Breast epithelium (tissue), 4 donors: ENCODE measurements at regions not wholly inside any gene's neighbourhood (a gene's known extent, or its start where the extent isn't known, plus 50 kb on each side); places are given as distances from the start of the nearest gene placed in this dataset.
A peak's percentile ranks its signal among the peaks of the same experiment; 100 is the strongest.

Experiments
- DNase-seq, 2 donors: peaks; one replicate each; pipeline ENCODE4 v3.0.0-alpha.2; 2019; ENCODE audit warnings: low spot score in 2 of 2
- H3K27ac ChIP-seq, 2 donors: fragments of 200-600 bp; sonication (generic) in 1 of 2; one replicate each; pipeline ENCODE4 v1.5.1; 2016 to 2019; ENCODE audit warnings: mild to moderate bottlenecking in 1 of 2
- H3K27me3 ChIP-seq, 2 donors: fragments of 200-600 bp; sonication (generic) in 1 of 2; one replicate each; pipeline versions ENCODE4 v1.5.1 to v1.6.0; 2017 to 2019; ENCODE audit warnings: control low read depth in 1 of 2, mild to moderate bottlenecking in 1 of 2
- H3K36me3 ChIP-seq: fragments of 200-600 bp; one replicate; pipeline ENCODE4 v1.5.1; 2019
- H3K4me1 ChIP-seq, 2 donors: fragments of 200-600 bp; sonication (generic); one replicate each; pipeline ENCODE4 v1.5.1; 2016 to 2019; ENCODE audit warnings: control low read depth in 1 of 2
- H3K4me3 ChIP-seq, 3 donors: fragments of 200-600 bp; sonication (generic); 1 replicate in 2 of 3; 2 replicates in 1 of 3; pipeline ENCODE4 v1.5.1; 2016 to 2019; ENCODE audit warnings: mild to moderate bottlenecking in 3 of 3, moderate library complexity in 2 of 3
- H3K9me3 ChIP-seq, 2 donors: fragments of 200-600 bp; sonication (generic) in 1 of 2; one replicate each; pipeline ENCODE4 v1.5.1; 2016 to 2019; ENCODE audit warnings: control low read depth in 1 of 2
- POLR2A ChIP-seq: fragments of 450-650 bp; IDR thresholded peaks from one replicate; pipeline ENCODE4 v1.6.1; 2016; ENCODE audit warnings: antibody characterized with exemption, mild to moderate bottlenecking, moderate library complexity
- POLR2AphosphoS5 ChIP-seq, 3 donors: sonication (generic); formaldehyde crosslinking; IDR thresholded peaks; one replicate each; pipeline ENCODE4 v1.6.1; 2017; ENCODE audit warnings: antibody characterized with exemption in 3 of 3
- intact Hi-C: fragments of 100-400 bp; cut with DNase I; formaldehyde crosslinking; loops from one replicate; pipeline ENCODE4 v1.15.1; 2023; ENCODE audit warnings: low total_unique reads
- TF ChIP-seq, protein P1 (sequence below), 3 donors: fragments of 450-650 bp; IDR thresholded peaks; one replicate each; pipeline ENCODE4 v1.5.1; 2016 to 2017; ENCODE audit warnings: antibody characterized with exemption in 3 of 3, mild to moderate bottlenecking in 3 of 3, moderate library complexity in 3 of 3

DNA sequence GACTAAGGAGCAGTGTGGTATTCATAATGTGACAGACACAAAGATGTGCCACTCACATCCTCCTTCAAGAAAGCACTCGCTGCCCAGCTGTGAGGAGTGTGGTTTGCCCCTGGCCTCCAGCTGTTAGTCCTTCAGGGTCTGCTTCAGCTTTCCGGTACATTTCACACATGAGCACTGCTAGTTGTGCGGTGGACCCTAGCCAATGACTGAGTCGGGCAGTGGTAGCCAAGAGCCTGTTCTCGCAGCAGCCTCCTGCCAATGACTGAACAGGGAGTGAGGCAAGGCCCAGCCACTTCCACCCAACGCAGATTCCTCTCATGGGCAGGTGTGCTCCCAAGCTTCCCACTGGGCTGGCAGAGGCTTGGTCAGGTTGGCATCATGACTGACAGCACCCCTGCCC lies 254.3 kb downstream of the RBM43 start:
- Histone ChIP-seq H3K27me3 (no peaks in the 10 kb centered on the region), H3K36me3 (no peaks in the 10 kb centered on the region), H3K9me3 (no peaks in the 10 kb centered on the region), H3K27ac (no peak overlapping the region), H3K4me1 (no peaks in the 10 kb centered on the region), H3K4me3 (no peak overlapping the region)
- DNase-seq, result no peak
- intact Hi-C loops, result no loop called here
- TF ChIP-seq POLR2AphosphoS5 (IDR thresholded peaks at IDR 0.05), result no peak
- no peak for TF ChIP-seq POLR2A
- TF ChIP-seq, protein P1, sequence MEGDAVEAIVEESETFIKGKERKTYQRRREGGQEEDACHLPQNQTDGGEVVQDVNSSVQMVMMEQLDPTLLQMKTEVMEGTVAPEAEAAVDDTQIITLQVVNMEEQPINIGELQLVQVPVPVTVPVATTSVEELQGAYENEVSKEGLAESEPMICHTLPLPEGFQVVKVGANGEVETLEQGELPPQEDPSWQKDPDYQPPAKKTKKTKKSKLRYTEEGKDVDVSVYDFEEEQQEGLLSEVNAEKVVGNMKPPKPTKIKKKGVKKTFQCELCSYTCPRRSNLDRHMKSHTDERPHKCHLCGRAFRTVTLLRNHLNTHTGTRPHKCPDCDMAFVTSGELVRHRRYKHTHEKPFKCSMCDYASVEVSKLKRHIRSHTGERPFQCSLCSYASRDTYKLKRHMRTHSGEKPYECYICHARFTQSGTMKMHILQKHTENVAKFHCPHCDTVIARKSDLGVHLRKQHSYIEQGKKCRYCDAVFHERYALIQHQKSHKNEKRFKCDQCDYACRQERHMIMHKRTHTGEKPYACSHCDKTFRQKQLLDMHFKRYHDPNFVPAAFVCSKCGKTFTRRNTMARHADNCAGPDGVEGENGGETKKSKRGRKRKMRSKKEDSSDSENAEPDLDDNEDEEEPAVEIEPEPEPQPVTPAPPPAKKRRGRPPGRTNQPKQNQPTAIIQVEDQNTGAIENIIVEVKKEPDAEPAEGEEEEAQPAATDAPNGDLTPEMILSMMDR (IDR thresholded peaks at IDR 0.05), result no peak

DNA sequence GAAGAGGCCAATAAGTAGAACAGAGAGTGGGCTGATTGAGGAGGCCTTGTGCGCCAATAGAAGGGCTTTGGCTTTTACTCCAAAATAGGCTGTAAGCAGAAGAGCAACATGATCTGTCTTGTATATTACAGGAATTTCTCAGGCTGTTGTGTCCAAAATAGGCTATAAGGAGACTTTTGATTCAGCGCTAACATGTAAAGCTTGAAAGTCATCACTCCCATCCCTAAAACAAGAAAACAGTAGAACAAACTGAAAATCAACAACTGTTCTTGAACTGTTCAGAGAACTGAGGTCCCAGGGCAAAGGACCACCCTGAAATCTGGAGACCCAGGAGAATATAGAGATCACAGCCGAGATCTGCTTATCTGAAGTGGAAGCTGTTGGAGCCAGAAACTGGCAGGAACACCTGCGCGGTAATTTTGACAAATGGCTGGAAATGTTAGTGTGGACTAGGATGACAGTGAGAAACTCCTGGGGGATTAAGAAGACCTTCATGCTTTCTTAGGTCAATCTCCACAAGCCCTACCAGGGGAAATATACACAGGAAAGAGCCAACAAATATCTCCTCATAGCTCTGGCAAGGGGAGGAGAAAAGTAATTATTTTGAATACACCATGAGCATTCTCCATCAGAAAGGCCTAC lies 258.6 kb downstream of the RBM43 start:
- Histone ChIP-seq H3K27ac (no peak overlapping the region), H3K4me1 (no peaks in the 10 kb centered on the region), H3K36me3 (no peaks in the 10 kb centered on the region), H3K4me3 (no peak overlapping the region), H3K9me3 (no peaks in the 10 kb centered on the region), H3K27me3 (no peaks in the 10 kb centered on the region)
- no peak for DNase-seq
- intact Hi-C loops, result loop anchor here (2.0 kb wide), 1 partner anchor 68 kb away; no protein-coding TSS in a partner anchor
- no peak for TF ChIP-seq POLR2A
- no peak for TF ChIP-seq POLR2AphosphoS5 (IDR thresholded peaks at IDR 0.05)
- TF ChIP-seq, protein P1 (IDR thresholded peaks at IDR 0.05), result no peak

DNA sequence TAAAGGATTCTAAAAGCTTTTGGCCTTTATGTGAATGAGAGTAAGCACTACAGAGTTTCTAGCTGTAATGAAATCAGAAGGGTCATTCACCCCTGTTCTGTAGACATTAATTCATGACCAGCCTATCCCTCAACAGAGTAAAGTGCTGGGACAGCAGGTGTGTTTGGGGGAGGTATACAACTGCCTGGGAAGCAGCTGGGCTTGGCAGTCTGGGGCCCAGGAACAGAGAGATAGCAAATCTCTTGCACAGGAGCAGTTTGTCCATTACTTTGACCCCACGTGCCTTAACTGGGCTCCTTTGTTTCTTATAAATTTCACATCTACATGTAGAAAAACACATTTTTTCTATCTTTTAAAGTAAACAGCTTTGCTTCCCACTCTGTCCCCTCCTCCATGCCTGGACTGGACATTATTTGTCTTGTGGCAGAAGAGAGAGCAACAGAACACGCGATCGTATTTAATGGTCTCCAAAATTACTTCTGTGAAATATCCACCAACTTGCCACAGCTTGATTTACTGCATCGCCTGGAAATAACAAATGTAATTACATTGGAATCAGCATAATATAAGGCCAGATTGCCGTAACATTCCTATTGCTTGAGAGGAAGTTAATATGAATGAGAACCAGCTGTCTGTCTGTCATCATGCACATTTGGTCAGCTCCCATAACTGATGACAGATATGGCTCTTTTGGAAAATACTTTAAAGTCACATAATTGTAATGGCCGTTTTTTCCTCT lies 263.8 kb downstream of the RBM43 start:
- H3K27ac ChIP-seq, result peak overlapping the region in 1 of 2 donors; percentile 22
- no peaks in the 10 kb centered on the region for H3K27me3 ChIP-seq
- H3K4me1 ChIP-seq, result no peaks in the 10 kb centered on the region
- intact Hi-C loops, result no loop called here
- H3K36me3 ChIP-seq, result no peaks in the 10 kb centered on the region
- TF ChIP-seq POLR2AphosphoS5 (IDR thresholded peaks at IDR 0.05) (no peak), POLR2A (no peak)
- TF ChIP-seq, protein P1 (IDR thresholded peaks at IDR 0.05), result no peak
- no peaks in the 10 kb centered on the region for H3K9me3 ChIP-seq
- no peak overlapping the region for H3K4me3 ChIP-seq
- DNase-seq, result no peak

DNA sequence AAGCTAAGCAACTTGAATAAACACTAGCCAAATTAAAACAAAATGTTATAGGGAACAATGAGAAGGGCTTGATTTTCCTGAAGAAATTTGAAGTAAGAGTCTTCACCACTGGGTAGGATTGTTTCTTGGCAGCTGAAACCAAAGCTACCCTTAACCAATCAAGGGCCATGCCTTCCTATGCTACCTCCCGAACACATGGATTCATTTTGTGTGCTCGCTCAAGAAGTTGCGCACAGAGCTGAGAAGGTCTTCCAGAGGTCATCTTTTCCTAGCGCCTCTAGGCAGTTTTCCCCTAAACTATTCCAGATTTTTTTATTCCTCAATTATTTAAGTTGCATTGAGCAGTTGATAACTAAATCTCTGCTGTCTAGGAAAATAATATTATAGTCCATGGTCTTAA lies 264.6 kb downstream of the RBM43 start:
- Histone ChIP-seq H3K9me3 (no peaks in the 10 kb centered on the region), H3K4me3 (no peak overlapping the region), H3K36me3 (no peaks in the 10 kb centered on the region), H3K27me3 (no peaks in the 10 kb centered on the region), H3K4me1 (no peaks in the 10 kb centered on the region), H3K27ac (no peak overlapping the region)
- TF ChIP-seq POLR2A (no peak), POLR2AphosphoS5 (IDR thresholded peaks at IDR 0.05) (no peak)
- TF ChIP-seq, protein P1 (IDR thresholded peaks at IDR 0.05), result no peak
- no peak for DNase-seq
- intact Hi-C loops, result no loop called here

DNA sequence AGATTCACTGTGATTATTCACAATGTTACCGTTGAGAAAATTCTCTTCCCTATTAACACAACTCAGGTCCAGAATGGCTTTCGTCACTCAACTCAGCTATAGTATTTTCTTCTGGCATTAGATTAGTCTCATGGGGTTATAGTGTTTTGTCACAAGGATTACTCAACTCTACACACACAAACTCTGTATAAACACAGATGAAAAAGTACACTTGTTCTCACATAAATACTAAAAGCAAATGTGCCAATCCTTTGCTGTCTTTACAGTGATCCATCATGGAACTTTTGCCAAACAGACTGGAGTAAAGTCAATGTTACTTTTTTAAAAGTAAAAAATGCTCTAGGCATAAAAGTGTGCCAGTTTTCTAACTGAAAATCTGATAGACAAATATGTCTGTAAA lies 267.6 kb downstream of the RBM43 start:
- intact Hi-C loops, result no loop called here
- H3K36me3 ChIP-seq, result no peaks in the 10 kb centered on the region
- H3K27me3 ChIP-seq, result no peaks in the 10 kb centered on the region
- TF ChIP-seq, protein P1 (IDR thresholded peaks at IDR 0.05), result no peak
- no peak for TF ChIP-seq POLR2AphosphoS5 (IDR thresholded peaks at IDR 0.05)
- no peak for TF ChIP-seq POLR2A
- no peak overlapping the region for H3K27ac ChIP-seq
- H3K4me3 ChIP-seq, result no peak overlapping the region
- no peak for DNase-seq
- no peaks in the 10 kb centered on the region for H3K4me1 ChIP-seq
- H3K9me3 ChIP-seq, result peaks cover 0 to 13% of the 10 kb centered on the region in 2 donors
